HEK293 (cell line): ENCODE measurements at regions not wholly inside any gene's neighbourhood (a gene's known extent, or its start where the extent isn't known, plus 50 kb on each side); places are given as distances from the start of the nearest gene placed in this dataset.

Experiments
- BCL11A ChIP-seq: fragments of 450-650 bp; formaldehyde crosslinking; IDR thresholded peaks from 2 replicates; pipeline ENCODE4 v1.5.1; 2016; ENCODE audit warnings: low read depth, missing biosample characterization, missing genetic modification characterization
- KLF16 ChIP-seq: fragments of 450-650 bp; formaldehyde crosslinking; IDR thresholded peaks from 2 replicates; pipeline ENCODE4 v1.5.1; 2017; ENCODE audit warnings: missing biosample characterization, missing genetic modification characterization
- KLF7 ChIP-seq: fragments of 450-650 bp; formaldehyde crosslinking; IDR thresholded peaks from 2 replicates; pipeline ENCODE4 v1.5.1; 2016; ENCODE audit warnings: missing biosample characterization, missing genetic modification characterization, borderline replicate concordance
- KLF8 ChIP-seq: fragments of 450-650 bp; formaldehyde crosslinking; IDR thresholded peaks from 2 replicates; pipeline ENCODE4 v1.5.1; 2016; ENCODE audit warnings: missing biosample characterization, missing genetic modification characterization
- YY2 ChIP-seq: fragments of 450-650 bp; formaldehyde crosslinking; IDR thresholded peaks from 2 replicates; pipeline ENCODE4 v1.5.1; 2016; ENCODE audit warnings: missing biosample characterization, missing genetic modification characterization
- ZBTB8A ChIP-seq: fragments of 450-650 bp; formaldehyde crosslinking; IDR thresholded peaks from 2 replicates; pipeline ENCODE4 v1.5.1; 2016; ENCODE audit warnings: missing biosample characterization, missing genetic modification characterization
- ZNF175 ChIP-seq: fragments of 450-650 bp; formaldehyde crosslinking; IDR thresholded peaks from 2 replicates; pipeline ENCODE4 v1.5.1; 2016; ENCODE audit warnings: missing biosample characterization, missing genetic modification characterization
- ZNF19 ChIP-seq: fragments of 450-650 bp; formaldehyde crosslinking; IDR thresholded peaks from 2 replicates; pipeline ENCODE4; 2016; ENCODE audit warnings: missing biosample characterization, missing genetic modification characterization, low read depth
- ZNF211 ChIP-seq: fragments of 450-650 bp; formaldehyde crosslinking; IDR thresholded peaks from 2 replicates; pipeline ENCODE4 v1.5.1; 2016; ENCODE audit warnings: low read depth, missing biosample characterization, missing genetic modification characterization
- ZNF221 ChIP-seq: fragments of 450-650 bp; formaldehyde crosslinking; IDR thresholded peaks from 2 replicates; pipeline ENCODE4 v1.5.1; 2017; ENCODE audit warnings: missing biosample characterization, missing genetic modification characterization, borderline replicate concordance
- ZNF23 ChIP-seq: fragments of 450-650 bp; formaldehyde crosslinking; IDR thresholded peaks from 2 replicates; pipeline ENCODE4 v1.5.1; 2016; ENCODE audit warnings: missing biosample characterization, missing genetic modification characterization, borderline replicate concordance
- ZNF248 ChIP-seq: fragments of 450-650 bp; formaldehyde crosslinking; IDR thresholded peaks from 2 replicates; pipeline ENCODE4 v1.5.1; 2017; ENCODE audit warnings: missing biosample characterization, missing genetic modification characterization
- ZNF37A ChIP-seq: fragments of 450-650 bp; IDR thresholded peaks from 2 replicates; pipeline ENCODE4 v1.5.1; 2018; ENCODE audit warnings: missing biosample characterization, missing genetic modification characterization
- ZNF48 ChIP-seq: fragments of 450-650 bp; formaldehyde crosslinking; IDR thresholded peaks from 2 replicates; pipeline ENCODE4 v1.5.1; 2016; ENCODE audit warnings: missing biosample characterization, missing genetic modification characterization
- ZNF510 ChIP-seq: fragments of 450-650 bp; formaldehyde crosslinking; IDR thresholded peaks from 2 replicates; pipeline ENCODE4 v1.5.1; 2018; ENCODE audit warnings: mild to moderate bottlenecking, missing genetic modification characterization, missing biosample characterization; ENCODE audit not compliant: insufficient replicate concordance
- ZNF544 ChIP-seq: fragments of 450-650 bp; formaldehyde crosslinking; IDR thresholded peaks from 2 replicates; pipeline ENCODE4 v1.5.0; 2017; ENCODE audit warnings: missing biosample characterization, missing genetic modification characterization
- ZNF623 ChIP-seq: fragments of 450-650 bp; formaldehyde crosslinking; IDR thresholded peaks from 2 replicates; pipeline ENCODE4 v1.5.1; 2016; ENCODE audit warnings: missing biosample characterization, missing genetic modification characterization
- ZNF629 ChIP-seq: fragments of 450-650 bp; formaldehyde crosslinking; IDR thresholded peaks from 2 replicates; pipeline ENCODE4 v1.5.1; 2017; ENCODE audit warnings: missing biosample characterization, missing genetic modification characterization
- ZNF701 ChIP-seq: fragments of 450-650 bp; formaldehyde crosslinking; IDR thresholded peaks from 2 replicates; pipeline ENCODE4 v1.5.1; 2016; ENCODE audit warnings: missing biosample characterization, missing genetic modification characterization
- ZNF792 ChIP-seq: fragments of 450-650 bp; formaldehyde crosslinking; IDR thresholded peaks from 2 replicates; pipeline ENCODE4 v1.5.1; 2016; ENCODE audit warnings: missing biosample characterization, missing genetic modification characterization
- ZXDB ChIP-seq: fragments of 450-650 bp; formaldehyde crosslinking; IDR thresholded peaks from 2 replicates; pipeline ENCODE4 v1.5.1; 2016; ENCODE audit warnings: missing biosample characterization, missing genetic modification characterization
- TF ChIP-seq, protein P1 (sequence below): fragments of 450-650 bp; formaldehyde crosslinking; IDR thresholded peaks from 2 replicates; pipeline ENCODE4 v1.5.1; 2017; ENCODE audit warnings: missing biosample characterization, missing genetic modification characterization
- TF ChIP-seq, protein P2 (sequence below): fragments of 450-650 bp; formaldehyde crosslinking; IDR thresholded peaks from 2 replicates; pipeline ENCODE4 v1.5.1; 2016; ENCODE audit warnings: missing biosample characterization, missing genetic modification characterization
- TF ChIP-seq, protein P3 (sequence below): fragments of 450-650 bp; formaldehyde crosslinking; IDR thresholded peaks from 2 replicates; pipeline ENCODE4 v1.5.1; 2016; ENCODE audit warnings: missing biosample characterization, missing genetic modification characterization
- TF ChIP-seq, protein P4 (sequence below): fragments of 450-650 bp; formaldehyde crosslinking; IDR thresholded peaks from 2 replicates; pipeline ENCODE4 v1.5.1; 2016; ENCODE audit warnings: missing biosample characterization, missing genetic modification characterization
- TF ChIP-seq, protein P5 (sequence below): fragments of 450-650 bp; formaldehyde crosslinking; IDR thresholded peaks from 2 replicates; pipeline ENCODE4; 2016; ENCODE audit warnings: missing biosample characterization, missing genetic modification characterization
- TF ChIP-seq, protein P6 (sequence below): fragments of 450-650 bp; formaldehyde crosslinking; IDR thresholded peaks from 2 replicates; pipeline ENCODE4 v1.5.0; 2017; ENCODE audit warnings: missing biosample characterization, missing genetic modification characterization, borderline replicate concordance
- TF ChIP-seq, protein P7 (sequence below): sonication (generic); formaldehyde crosslinking; IDR thresholded peaks from 2 replicates; pipeline ENCODE4 v1.8.1; 2022; ENCODE audit warnings: mild to moderate bottlenecking, moderate library complexity, missing genetic modification reagents

DNA sequence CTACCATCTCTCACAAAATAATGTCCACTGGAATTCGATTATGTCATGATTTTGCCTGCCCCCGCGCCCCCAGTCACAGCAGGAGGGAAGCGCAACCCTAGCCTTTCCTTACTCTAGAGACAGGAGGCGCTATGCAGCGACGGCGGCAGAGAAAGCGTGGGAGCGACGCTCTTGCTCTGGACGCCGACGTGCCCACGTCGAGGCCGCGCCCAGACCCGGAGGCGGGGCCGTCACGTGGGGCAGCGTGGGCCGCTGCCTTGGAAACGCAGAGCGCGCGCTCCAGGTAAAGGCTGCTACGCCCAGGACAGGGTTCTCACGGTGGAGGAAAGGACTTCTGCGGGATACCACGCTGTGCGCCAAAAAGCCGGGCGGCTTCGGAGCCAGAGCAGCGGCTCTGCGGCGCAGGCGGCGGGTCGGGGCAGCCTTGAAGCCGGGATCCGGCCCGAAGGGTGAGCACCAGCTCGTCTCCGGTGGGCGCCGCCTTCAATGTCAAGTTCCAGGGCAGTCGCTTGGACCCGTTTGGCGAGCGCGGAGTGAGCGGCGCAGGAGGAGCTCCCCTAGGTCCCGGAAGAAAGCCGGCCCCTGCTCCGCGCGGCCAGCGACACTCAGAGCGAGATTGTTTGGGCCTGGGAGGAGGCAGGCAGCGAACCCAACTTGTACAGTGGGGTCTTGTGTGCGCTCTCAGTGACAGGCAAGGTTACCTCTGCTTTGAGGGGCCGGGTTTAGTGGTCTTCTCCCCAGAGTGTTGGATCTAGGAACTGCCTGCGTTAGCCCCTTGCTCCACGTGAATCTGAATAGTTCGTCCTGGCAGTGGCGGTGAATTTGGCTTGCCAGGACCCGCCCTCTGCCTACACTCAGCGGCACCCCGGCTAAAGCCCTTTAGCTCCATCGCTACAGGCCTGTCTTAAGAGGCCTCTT lies 121.7 kb downstream of the MRPL57 start (continued):
- TF ChIP-seq, protein P1, sequence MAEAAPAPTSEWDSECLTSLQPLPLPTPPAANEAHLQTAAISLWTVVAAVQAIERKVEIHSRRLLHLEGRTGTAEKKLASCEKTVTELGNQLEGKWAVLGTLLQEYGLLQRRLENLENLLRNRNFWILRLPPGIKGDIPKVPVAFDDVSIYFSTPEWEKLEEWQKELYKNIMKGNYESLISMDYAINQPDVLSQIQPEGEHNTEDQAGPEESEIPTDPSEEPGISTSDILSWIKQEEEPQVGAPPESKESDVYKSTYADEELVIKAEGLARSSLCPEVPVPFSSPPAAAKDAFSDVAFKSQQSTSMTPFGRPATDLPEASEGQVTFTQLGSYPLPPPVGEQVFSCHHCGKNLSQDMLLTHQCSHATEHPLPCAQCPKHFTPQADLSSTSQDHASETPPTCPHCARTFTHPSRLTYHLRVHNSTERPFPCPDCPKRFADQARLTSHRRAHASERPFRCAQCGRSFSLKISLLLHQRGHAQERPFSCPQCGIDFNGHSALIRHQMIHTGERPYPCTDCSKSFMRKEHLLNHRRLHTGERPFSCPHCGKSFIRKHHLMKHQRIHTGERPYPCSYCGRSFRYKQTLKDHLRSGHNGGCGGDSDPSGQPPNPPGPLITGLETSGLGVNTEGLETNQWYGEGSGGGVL = no peak
- TF ChIP-seq KLF7 (tag by site-specific recombination) = peak; percentile 90
- TF ChIP-seq ZNF544 (tag by site-specific recombination) = no peak
- no peak for TF ChIP-seq BCL11A (tag by site-specific recombination)
- TF ChIP-seq, protein P2, sequence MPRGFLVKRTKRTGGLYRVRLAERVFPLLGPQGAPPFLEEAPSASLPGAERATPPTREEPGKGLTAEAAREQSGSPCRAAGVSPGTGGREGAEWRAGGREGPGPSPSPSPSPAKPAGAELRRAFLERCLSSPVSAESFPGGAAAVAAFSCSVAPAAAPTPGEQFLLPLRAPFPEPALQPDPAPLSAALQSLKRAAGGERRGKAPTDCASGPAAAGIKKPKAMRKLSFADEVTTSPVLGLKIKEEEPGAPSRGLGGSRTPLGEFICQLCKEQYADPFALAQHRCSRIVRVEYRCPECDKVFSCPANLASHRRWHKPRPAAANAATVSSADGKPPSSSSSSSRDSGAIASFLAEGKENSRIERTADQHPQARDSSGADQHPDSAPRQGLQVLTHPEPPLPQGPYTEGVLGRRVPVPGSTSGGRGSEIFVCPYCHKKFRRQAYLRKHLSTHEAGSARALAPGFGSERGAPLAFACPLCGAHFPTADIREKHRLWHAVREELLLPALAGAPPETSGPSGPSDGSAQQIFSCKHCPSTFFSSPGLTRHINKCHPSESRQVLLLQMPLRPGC (tag by site-specific recombination) = peak; percentile 42; the same call in 1 of the 2 replicates
- TF ChIP-seq, protein P3, sequence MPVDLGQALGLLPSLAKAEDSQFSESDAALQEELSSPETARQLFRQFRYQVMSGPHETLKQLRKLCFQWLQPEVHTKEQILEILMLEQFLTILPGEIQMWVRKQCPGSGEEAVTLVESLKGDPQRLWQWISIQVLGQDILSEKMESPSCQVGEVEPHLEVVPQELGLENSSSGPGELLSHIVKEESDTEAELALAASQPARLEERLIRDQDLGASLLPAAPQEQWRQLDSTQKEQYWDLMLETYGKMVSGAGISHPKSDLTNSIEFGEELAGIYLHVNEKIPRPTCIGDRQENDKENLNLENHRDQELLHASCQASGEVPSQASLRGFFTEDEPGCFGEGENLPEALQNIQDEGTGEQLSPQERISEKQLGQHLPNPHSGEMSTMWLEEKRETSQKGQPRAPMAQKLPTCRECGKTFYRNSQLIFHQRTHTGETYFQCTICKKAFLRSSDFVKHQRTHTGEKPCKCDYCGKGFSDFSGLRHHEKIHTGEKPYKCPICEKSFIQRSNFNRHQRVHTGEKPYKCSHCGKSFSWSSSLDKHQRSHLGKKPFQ (tag by site-specific recombination) = no peak
- no peak for TF ChIP-seq ZNF175 (tag by site-specific recombination)
- TF ChIP-seq ZNF510 (tag by site-specific recombination) = no peak
- no peak for TF ChIP-seq ZNF23 (tag by site-specific recombination)
- peak; percentile 68; the same call in 1 of the 2 replicates for TF ChIP-seq KLF16
- peak; percentile 42; the same call in 1 of the 2 replicates for TF ChIP-seq ZBTB8A (tag by site-specific recombination)
- peak; percentile 90 for TF ChIP-seq KLF8 (tag by site-specific recombination)
- TF ChIP-seq ZNF701 (tag by site-specific recombination) = no peak
- peak; percentile 65 for TF ChIP-seq ZNF629
- TF ChIP-seq ZNF211 (tag by site-specific recombination) = no peak
- TF ChIP-seq ZNF623 = no peak
- TF ChIP-seq ZNF221 (tag by site-specific recombination) = no peak
- TF ChIP-seq ZNF792 (tag by site-specific recombination) = no peak
- no peak for TF ChIP-seq ZNF37A (tag by site-specific recombination)
- no peak for TF ChIP-seq ZNF19
- TF ChIP-seq, protein P4, sequence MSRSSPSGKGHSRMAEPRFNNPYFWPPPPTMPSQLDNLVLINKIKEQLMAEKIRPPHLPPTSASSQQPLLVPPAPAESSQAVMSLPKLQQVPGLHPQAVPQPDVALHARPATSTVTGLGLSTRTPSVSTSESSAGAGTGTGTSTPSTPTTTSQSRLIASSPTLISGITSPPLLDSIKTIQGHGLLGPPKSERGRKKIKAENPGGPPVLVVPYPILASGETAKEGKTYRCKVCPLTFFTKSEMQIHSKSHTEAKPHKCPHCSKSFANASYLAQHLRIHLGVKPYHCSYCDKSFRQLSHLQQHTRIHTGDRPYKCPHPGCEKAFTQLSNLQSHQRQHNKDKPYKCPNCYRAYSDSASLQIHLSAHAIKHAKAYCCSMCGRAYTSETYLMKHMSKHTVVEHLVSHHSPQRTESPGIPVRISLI (tag by site-specific recombination) = no peak
- TF ChIP-seq ZNF48 (tag by site-specific recombination) = no peak
- TF ChIP-seq, protein P5, sequence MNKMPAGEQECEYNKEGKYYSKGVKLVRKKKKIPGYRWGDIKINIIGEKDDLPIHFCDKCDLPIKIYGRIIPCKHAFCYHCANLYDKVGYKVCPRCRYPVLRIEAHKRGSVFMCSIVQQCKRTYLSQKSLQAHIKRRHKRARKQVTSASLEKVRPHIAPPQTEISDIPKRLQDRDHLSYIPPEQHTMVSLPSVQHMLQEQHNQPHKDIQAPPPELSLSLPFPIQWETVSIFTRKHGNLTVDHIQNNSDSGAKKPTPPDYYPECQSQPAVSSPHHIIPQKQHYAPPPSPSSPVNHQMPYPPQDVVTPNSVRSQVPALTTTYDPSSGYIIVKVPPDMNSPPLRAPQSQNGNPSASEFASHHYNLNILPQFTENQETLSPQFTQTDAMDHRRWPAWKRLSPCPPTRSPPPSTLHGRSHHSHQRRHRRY = no peak
- TF ChIP-seq ZNF248 (tag by site-specific recombination) = no peak
- peak; percentile 47; the same call in 1 of the 2 replicates for TF ChIP-seq YY2 (tag by site-specific recombination)
- TF ChIP-seq, protein P6, sequence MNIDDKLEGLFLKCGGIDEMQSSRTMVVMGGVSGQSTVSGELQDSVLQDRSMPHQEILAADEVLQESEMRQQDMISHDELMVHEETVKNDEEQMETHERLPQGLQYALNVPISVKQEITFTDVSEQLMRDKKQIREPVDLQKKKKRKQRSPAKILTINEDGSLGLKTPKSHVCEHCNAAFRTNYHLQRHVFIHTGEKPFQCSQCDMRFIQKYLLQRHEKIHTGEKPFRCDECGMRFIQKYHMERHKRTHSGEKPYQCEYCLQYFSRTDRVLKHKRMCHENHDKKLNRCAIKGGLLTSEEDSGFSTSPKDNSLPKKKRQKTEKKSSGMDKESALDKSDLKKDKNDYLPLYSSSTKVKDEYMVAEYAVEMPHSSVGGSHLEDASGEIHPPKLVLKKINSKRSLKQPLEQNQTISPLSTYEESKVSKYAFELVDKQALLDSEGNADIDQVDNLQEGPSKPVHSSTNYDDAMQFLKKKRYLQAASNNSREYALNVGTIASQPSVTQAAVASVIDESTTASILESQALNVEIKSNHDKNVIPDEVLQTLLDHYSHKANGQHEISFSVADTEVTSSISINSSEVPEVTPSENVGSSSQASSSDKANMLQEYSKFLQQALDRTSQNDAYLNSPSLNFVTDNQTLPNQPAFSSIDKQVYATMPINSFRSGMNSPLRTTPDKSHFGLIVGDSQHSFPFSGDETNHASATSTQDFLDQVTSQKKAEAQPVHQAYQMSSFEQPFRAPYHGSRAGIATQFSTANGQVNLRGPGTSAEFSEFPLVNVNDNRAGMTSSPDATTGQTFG (tag by site-specific recombination) = no peak
- peak; percentile 56; the same call in 1 of the 2 replicates for TF ChIP-seq ZXDB (tag by site-specific recombination)
- TF ChIP-seq, protein P7, sequence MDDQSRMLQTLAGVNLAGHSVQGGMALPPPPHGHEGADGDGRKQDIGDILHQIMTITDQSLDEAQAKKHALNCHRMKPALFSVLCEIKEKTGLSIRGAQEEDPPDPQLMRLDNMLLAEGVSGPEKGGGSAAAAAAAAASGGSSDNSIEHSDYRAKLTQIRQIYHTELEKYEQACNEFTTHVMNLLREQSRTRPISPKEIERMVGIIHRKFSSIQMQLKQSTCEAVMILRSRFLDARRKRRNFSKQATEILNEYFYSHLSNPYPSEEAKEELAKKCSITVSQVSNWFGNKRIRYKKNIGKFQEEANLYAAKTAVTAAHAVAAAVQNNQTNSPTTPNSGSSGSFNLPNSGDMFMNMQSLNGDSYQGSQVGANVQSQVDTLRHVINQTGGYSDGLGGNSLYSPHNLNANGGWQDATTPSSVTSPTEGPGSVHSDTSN (CRISPR knock-in tag) = no peak
